Stimulated activated CD8-positive, alpha-beta memory T cell treated with anti-CD3 and anti-CD28 coated beads, Interleukin-2, amount 100 ng/mL, for 1 hour (primary cell): ENCODE measurements at regions not wholly inside any gene's neighbourhood (a gene's known extent, or its start where the extent isn't known, plus 50 kb on each side); places are given as distances from the start of the nearest gene placed in this dataset.
"Not testable (repeated sequence)": the region's sequence is repeated elsewhere in the genome, so short reads cannot be mapped to it uniquely, and the experiment has no call there.

Experiments
- DNase-seq, 2 donors: peaks; one replicate each; pipeline ENCODE4 v3.0.0-alpha.2; 2020; ENCODE audit warnings: low read depth in 2 of 2

DNA sequence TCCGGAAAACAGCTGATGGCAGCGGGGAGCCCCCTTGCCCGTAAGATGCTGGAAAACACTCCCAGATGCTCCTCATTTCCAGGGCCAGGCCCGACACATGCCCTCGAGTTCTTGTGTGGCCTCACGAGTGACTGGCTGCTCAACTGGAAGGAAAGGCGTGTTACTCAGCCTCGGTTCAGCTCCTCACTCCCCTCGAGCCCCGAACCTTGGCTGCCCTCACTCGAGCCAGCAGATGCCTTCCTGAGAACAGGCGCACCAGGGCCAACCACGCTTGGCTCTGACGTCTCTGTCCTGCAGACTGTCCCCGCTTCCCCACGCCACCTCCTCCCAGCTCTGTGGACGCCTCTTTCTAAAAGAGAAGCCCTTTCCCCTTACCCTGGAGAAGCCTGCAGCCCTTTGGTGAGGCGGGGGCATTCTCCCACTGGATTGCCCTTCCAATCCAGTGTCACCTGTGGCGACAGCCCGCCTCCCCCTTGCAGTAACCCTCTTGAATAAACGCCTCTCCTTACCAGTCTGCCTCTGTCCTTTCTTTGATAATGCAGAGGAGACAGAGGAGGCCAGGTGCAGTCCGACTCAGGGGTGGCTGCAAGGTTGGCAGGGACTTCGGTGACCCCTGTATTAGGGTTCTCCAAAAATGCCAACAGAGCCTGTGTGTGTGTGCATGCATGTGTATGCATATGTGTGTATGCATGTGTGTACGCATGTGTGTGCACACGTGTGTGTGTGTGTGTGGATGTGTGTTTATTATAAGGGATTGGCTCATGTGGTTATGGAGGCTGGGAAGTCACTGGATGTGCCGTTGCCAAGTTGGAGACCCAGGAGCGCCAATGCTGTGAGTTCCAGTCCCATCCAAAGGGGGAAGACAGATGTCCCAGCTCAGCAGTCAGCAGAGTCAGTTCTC is 166.3 kb downstream of the KIF26A start:
- DNase-seq = no peak

DNA sequence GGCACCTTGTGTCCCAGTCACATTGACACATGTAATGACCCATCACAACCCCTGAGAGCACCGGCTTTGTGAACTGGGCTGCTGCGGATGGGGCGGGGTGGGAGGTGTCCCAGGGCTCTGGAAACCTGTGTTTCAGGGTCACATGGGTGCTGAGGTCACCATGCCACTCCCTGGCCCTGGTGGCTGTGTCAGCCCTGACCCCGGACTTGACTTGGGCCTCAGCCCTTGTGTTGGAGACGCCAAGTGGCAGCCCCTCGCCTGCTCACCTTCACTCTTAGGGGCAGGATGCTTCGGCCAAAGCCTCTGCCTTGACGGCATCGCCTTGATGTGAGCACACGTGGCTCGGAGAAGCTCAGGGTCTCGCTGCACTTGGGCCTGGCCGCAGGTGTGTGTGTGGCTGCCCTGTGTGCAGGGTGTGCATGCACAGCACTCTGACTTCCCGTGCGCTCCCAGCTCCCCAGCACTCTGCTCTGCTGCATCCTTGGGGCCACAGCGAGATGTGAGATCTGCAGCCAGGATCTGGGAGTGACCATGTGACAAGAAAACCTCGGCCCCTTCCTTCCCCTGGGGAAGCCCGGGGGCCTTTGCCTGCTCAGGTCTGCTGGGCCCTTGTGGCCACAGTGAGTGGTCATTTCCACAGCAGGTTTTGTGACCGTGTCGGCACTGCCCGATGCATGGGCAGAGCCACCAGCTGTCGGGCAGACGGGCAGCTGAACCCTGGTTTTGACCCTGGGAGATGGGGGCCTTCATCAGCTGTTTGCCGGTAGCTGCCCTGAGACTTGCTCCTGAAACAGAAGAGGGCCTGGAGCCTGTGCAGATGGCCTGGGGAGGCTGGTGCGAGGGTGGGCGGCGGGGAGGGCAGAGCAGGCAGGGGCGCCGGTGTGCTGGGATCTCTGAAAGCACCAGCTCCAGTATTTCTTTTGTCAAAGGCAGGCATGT is 167.4 kb downstream of the KIF26A start:
- DNase-seq = no peak

DNA sequence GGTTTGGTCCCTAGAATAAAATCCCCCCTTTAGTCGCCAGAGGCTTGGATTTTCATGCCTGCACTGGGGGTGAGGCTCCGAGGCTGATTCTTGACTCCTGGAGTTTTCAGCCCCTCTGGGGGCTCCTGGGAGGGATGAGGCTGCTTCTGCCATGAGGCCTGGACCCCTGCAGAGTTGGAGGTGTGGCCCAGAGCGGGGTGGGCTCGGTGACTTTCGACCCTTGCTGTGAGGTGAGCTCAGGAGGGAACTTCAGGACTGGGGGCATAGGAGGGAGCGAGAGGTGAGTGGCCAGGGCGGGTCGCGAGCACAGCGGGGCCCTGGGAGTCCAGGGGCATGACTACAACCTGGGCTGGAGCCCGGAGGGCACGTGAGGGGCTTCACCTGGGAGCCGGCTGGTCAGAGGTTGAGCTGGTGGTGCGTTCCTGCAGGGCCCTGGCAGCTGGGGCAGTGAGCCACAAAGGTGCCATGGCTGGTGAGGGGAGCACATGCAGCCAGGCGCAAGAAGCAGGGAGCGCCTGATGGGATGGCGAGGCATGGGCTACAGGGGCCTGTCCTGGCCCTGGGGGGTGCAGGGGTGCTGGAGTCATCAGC is 168.2 kb downstream of the KIF26A start:
- DNase-seq = no peak

DNA sequence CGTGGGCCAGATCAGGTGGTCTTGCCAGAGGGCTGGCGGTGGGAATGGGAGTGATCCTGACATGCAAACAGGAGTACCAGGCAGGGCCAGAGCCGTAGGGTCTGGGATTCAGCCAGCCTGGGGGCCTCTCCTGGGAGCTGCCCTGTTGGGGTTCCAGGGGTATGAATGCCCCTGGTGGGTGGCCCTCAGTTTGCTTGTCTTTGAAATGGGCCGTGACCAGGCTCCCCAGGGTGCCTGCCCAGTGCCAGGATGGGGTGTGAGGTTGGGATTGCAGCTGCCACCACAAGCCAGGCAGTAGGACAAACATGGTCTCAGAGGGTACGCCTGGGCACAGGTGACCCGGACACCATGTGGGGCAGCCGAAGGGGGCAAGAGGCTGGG is 168.8 kb downstream of the KIF26A start:
- DNase-seq = no peak

DNA sequence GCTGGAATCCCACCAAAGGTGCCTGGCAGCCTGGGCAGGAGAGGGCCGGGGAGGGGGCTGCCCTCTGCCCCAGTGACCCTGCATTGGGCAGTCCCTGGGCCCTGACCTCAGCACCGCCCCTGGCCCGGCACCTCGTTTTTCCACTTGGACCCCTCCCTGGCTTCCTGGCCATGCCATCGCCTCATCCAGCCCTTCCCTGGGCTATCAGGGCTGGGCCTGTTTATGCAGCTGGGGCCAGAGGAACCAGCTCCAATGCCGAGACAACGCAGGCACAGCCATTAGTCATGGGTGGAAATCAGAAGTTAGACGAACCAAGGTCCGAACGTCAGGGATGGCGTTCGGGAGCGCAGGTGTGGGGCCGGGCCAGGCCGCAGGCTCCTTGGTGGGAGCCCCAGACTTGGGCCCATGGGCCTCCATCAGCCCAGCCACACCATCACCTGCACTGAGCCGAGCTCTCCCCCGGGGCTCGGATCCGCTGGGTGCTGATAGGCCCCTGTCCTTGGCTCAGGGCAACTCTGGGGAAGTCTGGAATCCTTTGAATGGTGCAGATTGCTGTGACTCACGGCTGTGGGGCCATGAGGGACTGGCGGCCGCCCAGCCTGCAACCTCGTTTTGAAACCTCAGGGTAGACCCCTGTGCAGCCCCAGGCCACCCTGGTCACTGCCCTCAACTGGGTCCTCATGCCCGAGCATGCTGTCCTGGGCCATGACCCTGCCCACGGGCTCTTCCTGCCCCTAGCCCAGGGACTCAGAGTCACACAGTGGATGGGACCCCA is 169.4 kb downstream of the KIF26A start:
- no peak for DNase-seq

DNA sequence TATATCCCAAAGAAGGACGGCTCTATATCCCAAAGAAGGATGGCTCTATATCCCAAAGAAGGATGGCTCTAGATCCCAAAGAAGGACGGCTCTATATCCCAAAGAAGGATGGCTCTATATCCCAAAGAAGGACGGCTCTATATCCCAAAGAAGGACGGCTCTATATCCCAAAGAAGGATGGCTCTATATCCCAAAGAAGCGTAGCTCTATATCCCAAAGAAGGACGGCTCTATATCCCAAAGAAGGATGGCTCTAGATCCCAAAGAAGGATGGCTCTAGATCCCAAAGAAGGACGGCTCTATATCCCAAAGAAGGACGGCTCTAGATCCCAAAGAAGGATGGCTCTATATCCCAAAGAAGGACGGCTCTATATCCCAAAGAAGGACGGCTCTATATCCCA is 170.1 kb downstream of the KIF26A start:
- DNase-seq = not testable (repeated sequence)

DNA sequence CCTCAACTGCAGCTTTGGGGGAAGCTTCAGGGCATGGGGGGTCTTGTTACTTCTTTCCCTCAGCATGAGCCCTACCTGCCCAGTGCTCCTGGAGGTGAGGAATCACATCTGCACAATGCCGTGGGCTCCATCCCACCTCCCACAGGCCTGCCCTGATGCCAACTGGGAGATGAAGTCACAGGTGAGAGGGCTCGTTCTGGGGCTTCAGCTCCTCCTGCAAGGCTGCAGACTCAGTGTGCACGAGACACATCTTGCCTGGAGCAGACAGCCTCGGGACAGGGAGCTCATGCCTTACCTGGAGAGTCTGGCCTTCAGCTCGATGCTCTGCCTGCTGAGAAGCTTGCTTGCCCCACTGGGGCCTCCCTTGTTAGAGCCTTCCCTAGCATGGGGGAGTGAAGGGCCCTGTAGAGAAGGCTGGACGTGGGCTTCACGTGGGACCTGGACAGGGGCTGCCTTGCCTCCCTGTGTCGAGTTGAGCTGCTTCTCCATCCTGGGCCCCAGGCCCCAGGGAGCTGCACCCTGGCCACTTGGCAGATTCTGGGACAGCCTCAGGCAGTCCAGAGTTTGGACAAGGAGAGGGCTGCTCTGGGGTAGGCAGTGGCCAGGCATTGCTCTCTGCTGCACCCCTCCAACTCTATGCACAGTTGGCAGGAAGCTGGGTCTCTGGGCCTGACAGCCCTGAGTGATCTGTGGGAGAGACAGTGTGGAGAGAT is 171.4 kb downstream of the KIF26A start:
- no peak for DNase-seq

DNA sequence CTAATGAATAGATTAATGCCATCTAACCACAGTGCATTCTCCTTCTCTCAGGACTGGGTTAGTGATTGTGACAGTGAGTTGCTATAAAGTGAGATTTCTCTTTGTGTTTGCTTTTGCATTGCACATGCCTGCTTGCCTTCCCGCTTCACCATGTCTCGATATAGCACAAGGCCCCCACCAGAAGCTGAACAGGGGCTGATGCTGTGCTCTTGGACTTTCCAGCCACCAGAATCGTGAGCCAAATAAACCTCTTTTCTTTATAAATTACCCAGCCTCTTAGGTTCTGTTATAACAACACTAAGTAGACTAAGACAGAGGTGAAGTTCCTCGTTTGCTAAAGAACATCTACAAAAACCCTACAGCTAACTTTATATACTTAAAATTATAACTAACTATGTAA is 173.0 kb downstream of the KIF26A start:
- no peak for DNase-seq

DNA sequence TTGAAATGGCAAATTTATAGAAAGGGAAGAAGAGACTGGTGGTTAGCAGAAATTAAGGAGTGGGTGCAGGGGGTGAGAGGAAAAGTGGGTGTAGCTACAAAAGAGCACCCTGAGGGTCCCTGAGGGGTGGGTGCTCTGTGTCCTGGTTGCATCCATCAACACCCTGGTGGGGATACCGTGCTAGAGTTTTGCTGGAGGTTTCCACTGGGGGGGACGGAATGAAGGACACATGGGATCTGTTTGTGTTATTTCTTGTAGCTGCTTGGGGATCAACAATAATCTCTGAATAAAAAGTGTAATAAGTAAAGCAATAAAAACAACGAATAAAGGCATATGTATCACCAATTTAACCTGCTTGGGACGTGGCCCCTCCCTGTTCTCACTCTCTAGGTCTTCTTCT is 175.3 kb downstream of the KIF26A start:
- no peak for DNase-seq

DNA sequence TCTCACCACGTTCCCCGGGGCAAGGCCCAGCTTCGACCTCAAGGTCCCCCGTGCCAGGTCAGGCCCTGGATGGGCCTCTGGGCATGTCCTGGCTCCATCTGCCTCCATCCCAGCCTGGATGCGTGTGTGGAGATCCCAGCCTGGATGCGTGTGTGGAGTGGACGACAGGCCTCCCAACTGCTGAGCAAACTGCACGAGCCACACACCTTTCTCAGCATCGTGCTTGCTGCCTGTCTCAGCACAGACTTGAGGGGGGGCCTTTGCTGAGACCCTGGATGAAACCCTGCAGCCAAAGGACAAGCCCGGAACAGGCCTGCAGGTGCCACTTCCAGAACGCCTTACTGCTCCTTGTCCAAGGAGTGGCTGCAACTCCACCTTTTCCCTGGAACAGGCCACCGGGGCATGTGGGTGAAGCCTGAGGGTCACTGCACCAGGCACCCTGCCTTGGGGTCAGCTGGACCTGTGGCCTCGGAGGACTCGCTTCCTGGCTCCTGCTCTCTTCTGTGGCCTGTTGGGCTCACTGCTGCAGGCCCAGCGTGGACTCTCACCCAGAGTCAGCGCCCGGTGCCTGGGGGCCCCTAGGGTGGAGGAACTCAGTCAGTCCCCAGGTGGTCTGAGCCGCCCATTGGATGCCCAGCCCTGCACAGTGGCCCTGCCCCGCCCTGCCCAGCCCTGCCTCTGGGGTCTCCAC is 176.0 kb downstream of the KIF26A start:
- DNase-seq = no peak

DNA sequence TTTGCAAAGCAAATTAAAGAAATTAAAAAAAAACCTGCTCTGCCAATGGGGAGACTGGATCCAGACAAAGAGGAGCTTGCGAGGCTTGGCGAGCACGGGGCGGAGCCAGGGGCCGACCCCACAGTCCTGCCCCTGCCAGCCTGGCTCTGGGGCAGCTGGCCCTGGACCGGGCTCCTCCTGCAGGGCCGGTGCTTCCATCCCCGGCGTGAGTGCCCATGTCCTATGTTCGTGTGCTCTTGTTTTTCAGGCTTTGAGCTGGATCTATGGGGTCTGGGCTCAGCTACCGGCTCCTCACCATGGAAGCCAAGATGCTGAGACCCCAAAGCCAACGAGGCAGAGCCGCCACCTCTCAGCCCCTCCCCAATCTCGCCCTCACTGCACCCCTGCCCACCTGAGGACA is 176.8 kb downstream of the KIF26A start:
- no peak for DNase-seq

DNA sequence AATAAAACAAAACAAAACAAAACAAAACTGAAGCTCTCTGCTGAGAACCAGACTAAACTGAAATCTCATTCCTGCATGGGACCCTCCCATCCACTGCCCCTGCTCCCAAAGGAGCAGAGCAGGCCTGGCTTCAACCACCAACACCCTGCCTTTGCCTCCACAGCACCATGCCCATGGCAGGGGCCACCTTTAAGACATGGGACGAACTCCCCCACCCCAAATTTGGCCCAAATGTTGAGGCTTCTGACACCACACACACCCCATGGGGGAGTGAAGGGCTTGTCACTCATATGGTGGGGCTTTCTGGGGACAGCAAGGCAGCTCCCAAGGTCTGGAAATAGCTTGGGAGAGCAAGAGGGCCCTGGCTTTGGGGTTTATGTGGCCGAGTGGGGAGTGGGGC is 177.2 kb downstream of the KIF26A start:
- no peak for DNase-seq

DNA sequence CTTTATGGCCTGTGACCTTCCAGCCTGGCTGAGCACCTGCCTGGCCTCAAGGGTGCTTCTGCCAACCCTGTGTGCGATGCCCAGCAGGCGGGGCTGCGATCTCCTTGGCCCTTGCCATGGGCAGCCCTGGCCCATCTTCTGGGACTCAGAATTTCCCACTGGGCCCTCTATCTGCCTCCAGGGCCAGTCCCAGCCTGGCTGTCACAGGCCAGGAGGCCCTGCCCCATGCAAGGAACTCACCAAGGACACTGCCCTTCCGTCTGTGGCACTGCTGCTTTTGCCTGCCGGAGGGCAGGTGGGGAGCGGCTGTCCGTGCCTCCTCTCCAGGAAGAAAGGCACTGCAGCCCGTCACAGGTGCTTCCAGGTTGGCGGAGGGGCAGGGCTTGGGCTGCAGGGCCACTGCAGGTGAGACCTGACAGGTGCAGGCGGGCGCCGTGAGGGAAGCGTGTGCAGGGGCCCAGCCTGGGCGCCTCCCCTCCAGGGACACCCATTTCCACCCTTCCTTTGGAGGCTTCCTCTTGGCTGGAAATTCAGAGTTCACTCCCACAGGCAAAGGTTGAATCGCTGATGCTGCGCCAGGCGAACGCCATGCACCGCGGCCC is 177.8 kb downstream of the KIF26A start:
- no peak for DNase-seq

DNA sequence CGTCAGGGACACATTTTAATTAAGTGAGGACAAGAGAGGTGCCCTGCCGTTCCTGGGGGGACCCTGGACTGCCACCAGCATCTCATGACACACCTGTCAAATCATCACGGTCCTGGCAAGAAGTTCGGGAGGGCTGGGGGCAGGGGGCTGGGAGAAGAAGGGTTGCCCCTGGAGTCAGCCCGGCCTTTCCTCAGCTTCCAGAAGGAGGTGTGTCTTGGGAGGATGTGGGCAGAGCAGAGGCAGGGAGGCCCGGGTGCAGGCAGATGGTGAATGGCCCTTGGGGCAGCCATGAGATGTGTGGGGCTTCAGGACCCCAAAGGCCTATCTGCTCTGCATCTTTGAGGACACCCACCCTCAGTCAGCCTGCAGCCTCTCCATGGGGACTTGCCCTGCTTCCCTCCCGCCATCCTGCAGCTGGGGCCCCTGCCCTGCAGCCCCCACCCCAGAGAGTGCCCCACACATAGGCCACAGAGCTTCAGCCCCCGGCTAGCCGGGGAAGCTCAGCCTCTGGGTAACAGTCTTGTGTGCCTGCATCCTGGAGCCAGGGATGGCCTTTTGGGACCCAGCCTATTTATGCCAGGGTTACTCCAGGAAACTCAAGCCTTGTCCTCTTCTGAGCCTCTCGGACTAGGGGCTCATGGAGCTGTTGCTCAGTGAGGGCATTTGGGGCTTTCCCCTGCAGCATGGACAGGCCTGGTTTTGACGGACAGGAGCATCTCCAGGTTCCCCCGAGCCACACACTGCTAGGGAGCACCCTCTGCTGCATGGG is 178.5 kb downstream of the KIF26A start:
- no peak for DNase-seq

DNA sequence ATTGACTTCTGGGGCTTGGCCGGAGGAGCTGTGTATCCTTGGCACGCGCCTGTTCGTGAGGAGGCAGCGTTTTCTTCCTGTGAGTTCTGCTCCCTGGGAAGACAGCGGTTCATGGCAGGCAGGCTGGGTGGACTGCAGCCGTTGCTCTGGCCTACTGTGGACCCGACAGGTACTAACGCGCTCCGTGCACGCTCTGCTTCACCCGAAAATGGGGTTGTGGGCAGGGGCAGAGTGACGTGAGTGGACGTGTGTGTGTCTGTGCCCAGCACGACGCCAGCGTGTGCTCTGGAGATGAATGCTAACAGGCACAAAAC is 179.1 kb downstream of the KIF26A start:
- DNase-seq = no peak

DNA sequence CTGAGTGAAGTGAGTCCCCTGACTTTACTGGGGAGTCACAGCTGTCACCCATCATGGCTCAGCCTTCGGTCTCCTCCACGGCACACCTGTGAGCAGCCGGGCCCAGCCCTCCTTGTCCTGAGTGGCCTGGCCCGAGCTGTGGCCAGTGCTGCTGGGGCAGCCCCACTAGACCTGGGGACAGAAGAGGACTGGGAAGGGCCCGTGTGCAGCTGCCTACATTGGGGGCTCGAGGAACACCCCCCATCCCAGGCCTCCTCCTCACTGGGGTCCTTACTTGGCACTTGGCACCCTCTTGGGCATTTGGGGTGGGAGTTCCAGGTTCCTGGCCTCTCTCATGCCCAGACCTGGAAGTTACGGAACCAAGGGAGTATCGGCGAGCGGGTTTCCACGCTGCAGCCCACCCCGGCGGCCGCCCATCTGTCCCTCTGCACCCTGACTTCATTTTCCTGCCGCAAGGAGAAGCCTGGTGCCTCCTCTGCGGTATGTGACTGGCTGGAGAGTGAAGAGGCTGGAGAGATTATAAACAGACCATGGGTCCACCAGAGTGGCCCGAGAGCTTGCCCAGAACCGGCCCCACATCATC is 179.7 kb downstream of the KIF26A start:
- DNase-seq = no peak

DNA sequence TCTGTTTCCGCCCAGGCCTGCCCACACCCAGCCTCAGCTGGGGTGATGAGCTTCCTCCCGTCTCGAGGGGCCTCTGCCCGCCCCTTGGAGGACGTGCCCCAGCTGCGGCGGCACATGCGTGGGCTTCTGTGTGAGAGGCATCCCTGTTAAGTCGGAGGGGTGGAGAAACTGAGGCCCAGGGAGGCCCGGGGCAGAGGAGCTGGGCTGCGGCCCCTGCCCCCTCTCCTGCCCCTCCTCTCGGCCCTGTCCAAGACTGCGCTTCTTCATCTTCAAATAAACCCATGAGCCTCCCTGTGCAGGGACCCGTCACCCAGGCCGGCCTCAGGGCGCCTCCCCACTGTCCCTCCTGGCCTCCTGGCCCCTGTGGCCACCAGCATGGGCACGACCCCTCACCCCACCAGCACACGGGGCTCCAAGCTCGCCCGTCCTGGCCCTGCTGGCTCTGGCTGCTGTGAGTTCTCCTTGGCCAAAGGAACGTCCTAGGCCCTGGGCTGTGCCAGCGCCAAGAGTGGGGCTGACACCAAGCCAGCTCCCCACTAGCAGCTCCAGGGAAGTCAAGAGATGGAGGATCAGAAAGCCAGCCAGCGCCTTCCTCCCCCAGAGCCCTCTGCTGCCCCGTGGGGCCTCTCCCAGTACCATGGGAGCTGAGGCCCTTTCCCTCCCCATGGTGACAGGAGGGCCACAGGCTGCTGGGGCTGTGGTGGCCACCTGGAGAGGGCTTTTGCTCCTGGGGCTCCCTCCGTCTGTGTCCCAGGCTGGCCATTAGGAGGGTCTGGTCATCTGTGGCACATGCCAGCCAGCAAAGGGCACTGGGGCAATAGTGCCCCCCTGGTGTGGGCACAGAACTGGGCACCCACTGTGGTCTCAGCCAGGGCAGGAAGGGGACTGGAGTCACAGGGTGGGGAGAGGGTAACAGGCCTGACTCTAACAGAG is 180.4 kb downstream of the KIF26A start:
- DNase-seq = no peak
